ENCODE measurements at regions not wholly inside any gene's neighbourhood (a gene's known extent, or its start where the extent isn't known, plus 50 kb on each side); places are given as distances from the start of the nearest gene placed in this dataset.
"Not testable (repeated sequence)": the region's sequence is repeated elsewhere in the genome, so short reads cannot be mapped to it uniquely, and the experiment has no call there.

DNA sequence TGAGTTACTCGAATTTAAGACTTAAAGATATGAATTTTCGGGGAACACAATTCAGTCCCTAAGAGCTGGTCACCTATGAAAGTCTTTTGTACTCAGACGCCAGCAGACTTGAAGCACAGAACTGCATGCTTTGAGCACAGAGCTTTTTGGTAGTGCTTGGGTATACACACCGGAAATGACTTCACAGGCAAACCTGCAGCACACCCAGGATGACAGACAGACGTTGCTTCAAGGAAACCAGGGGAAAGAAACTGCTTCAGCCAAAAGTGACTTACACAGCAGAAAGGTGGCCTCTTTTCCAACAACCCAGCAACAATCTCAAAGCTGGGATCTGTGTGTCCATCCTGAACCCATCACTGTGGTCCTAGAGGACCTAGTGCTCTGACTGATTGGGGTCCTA is 975.1 kb downstream of the AACS start:
- no peak overlapping the region for H3K4me3 ChIP-seq
- H3K27me3 ChIP-seq: no peaks in the 10 kb centered on the region
- peaks cover 0 to 6% (median 0%) of the 10 kb centered on the region in 4 donors for H3K9me3 ChIP-seq
- TF ChIP-seq, protein P1, sequence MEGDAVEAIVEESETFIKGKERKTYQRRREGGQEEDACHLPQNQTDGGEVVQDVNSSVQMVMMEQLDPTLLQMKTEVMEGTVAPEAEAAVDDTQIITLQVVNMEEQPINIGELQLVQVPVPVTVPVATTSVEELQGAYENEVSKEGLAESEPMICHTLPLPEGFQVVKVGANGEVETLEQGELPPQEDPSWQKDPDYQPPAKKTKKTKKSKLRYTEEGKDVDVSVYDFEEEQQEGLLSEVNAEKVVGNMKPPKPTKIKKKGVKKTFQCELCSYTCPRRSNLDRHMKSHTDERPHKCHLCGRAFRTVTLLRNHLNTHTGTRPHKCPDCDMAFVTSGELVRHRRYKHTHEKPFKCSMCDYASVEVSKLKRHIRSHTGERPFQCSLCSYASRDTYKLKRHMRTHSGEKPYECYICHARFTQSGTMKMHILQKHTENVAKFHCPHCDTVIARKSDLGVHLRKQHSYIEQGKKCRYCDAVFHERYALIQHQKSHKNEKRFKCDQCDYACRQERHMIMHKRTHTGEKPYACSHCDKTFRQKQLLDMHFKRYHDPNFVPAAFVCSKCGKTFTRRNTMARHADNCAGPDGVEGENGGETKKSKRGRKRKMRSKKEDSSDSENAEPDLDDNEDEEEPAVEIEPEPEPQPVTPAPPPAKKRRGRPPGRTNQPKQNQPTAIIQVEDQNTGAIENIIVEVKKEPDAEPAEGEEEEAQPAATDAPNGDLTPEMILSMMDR (IDR thresholded peaks at IDR 0.05): no peak
- TF ChIP-seq POLR2A (IDR thresholded peaks at IDR 0.05): no peak
- no peaks in the 10 kb centered on the region for H3K36me3 ChIP-seq
- no peaks in the 10 kb centered on the region for H3K4me1 ChIP-seq
- no peak for DNase-seq
- H3K27ac ChIP-seq: no peak overlapping the region

DNA sequence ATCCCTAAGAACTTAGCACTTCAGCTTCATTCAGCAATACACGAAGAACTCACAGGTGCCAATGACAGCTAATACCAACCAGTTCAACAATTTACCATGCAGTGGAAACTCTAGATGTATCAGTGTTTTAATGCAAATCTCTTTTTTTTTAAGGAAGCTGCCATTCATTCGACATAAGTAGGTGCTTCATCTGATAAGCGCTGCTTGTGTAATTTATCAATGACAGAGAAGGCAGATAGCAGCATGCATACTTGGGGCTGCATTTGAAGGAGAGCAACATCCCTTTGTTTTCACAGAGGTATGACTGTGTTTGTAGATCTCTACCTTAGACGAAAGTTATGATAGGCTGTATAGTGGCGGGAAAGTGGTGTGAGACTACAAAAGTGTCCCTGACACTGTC is 977.1 kb downstream of the AACS start:
- TF ChIP-seq, protein P1 (IDR thresholded peaks at IDR 0.05): no peak
- no peak for TF ChIP-seq POLR2A (IDR thresholded peaks at IDR 0.05)
- DNase-seq: no peak
- H3K4me1 ChIP-seq: no peaks in the 10 kb centered on the region
- H3K4me3 ChIP-seq: no peak overlapping the region
- H3K9me3 ChIP-seq: peaks cover 0 to 6% (median 0%) of the 10 kb centered on the region in 4 donors
- H3K27ac ChIP-seq: no peak overlapping the region
- H3K36me3 ChIP-seq: no peaks in the 10 kb centered on the region
- no peaks in the 10 kb centered on the region for H3K27me3 ChIP-seq

DNA sequence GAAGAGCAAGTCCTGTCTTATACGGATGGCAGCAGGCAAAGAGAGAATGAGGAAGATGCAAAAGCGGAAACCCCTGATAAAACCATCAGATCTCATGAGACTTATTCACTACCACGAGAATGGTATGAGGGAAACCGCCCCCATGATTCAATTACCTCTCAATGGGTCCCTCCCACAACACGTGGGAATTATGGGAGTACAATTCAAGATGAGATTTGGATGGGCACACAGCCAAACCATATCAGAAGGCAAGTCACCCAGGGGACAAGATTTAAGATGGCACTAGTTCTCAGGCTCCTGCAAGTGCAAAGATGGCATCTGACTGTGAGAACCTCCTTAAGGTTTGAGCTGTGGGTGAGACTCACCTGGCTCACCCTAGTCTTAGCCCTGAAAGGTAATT is 984.3 kb downstream of the AACS start:
- not testable (repeated sequence) for H3K27ac ChIP-seq, H3K9me3 ChIP-seq, H3K4me1 ChIP-seq, DNase-seq, H3K27me3 ChIP-seq, H3K36me3 ChIP-seq, H3K4me3 ChIP-seq

DNA sequence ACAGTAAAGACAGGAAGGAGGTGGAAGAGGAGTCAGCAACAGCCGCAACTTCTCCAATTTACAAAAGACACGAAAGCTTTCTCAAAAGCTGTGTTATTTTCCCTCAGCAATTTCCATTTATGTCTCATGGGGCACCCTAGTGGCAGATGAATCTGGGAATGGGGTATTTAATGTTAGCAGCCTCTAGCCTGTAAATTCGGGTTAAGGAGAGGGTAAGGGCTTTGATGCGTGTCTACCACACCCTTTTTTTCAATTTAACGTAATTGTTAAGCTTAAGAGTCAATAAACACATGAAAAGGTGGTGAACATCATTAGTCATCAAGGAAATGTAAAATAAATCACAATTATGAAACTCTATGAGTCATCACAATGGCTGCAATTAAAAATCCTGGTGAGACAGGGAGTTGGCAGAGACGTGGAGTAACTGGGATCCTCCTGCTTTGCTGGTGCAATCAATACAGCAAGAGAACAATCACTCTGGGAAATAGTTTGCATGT is 986.4 kb downstream of the AACS start:
- no peak for TF ChIP-seq POLR2A (IDR thresholded peaks at IDR 0.05)
- TF ChIP-seq, protein P1 (IDR thresholded peaks at IDR 0.05): no peak
- no peak for DNase-seq
- Histone ChIP-seq H3K4me3 (no peak overlapping the region), H3K4me1 (no peaks in the 10 kb centered on the region), H3K27ac (no peak overlapping the region), H3K27me3 (no peaks in the 10 kb centered on the region), H3K9me3 (no peaks in the 10 kb centered on the region), H3K36me3 (no peaks in the 10 kb centered on the region)

DNA sequence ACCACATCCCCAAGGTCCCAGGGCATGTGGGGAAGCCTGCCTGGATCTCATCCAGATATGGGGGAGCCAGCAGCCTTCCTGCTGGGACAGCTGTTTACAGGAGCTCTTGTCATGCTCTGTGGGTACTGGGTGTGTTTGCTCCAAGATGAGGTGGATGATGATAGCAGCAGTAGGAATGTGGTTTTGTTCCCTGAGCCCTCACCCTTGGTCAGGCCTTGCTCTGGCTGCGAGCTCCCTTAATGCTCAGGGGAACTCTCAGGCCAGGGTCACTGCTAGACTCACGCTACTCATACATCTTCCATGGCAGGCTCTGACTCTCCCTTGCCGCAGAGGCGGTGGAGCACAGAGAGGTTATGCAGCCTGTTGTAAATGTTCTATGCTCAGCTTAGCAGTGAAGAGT is 990.3 kb downstream of the AACS start:
- H3K9me3 ChIP-seq: no peaks in the 10 kb centered on the region
- H3K4me1 ChIP-seq: no peaks in the 10 kb centered on the region
- H3K36me3 ChIP-seq: no peaks in the 10 kb centered on the region
- TF ChIP-seq, protein P1 (IDR thresholded peaks at IDR 0.05): no peak
- TF ChIP-seq POLR2A (IDR thresholded peaks at IDR 0.05): no peak
- H3K27ac ChIP-seq: no peak overlapping the region
- no peak for DNase-seq
- H3K4me3 ChIP-seq: no peak overlapping the region
- no peaks in the 10 kb centered on the region for H3K27me3 ChIP-seq

DNA sequence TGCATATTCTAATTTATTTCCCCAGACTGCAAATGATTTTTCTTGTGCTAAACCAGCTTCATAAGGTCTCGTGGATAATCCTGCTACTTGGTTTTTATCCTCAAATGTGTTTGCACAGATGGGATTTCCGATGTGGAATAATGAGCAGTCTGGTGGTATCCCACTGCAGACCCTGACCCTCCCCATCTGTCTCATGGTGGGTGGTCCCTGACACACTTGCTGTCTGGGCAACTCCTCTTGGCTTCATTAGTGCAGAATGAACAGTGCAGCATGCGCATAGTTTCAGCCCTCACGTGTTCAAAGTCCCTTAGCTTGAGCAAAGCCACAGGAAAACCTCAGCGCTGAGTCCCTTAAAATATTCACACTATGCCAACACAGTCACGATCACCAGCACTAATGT is 996.5 kb downstream of the AACS start:
- H3K4me1 ChIP-seq: no peaks in the 10 kb centered on the region
- TF ChIP-seq POLR2A (IDR thresholded peaks at IDR 0.05): no peak
- TF ChIP-seq, protein P1 (IDR thresholded peaks at IDR 0.05): no peak
- H3K9me3 ChIP-seq: no peaks in the 10 kb centered on the region
- H3K27ac ChIP-seq: no peak overlapping the region
- no peak overlapping the region for H3K4me3 ChIP-seq
- no peaks in the 10 kb centered on the region for H3K27me3 ChIP-seq
- no peaks in the 10 kb centered on the region for H3K36me3 ChIP-seq
- no peak for DNase-seq
